Panc1 (cell line): ENCODE measurements at regions not wholly inside any gene's neighbourhood (a gene's known extent, or its start where the extent isn't known, plus 50 kb on each side); places are given as distances from the start of the nearest gene placed in this dataset.

ENCODE experiments used
- ATAC-seq: fragments of 200-7000 bp; cut with Tn5 transposase; 2 replicates; pipeline ENCODE4 v1.9.1; 2020; ENCODE audit warnings: mild to moderate bottlenecking, moderate library complexity
- BruUV-seq: library from RNA; stranded (reverse); fragments of 400-500 nt; replicated peaks from 2 replicates; lab custom pipeline; 2021; lab: Mats Ljungman, UMichigan
- CTCF ChIA-PET: fragments of 300-600 bp; sonication (Branson Sonifier 250); formaldehyde crosslinking; loops from one replicate; lab custom pipeline; 2022; ENCODE audit warnings: antibody characterized with exemption; lab: Charles Lee
- POLR2A ChIA-PET: fragments of 300-600 bp; sonication (Branson Sonifier 250); formaldehyde crosslinking; loops from one replicate; lab custom pipeline; 2022; ENCODE audit warnings: antibody characterized with exemption; lab: Charles Lee
- DNase-seq: peaks from one replicate; pipeline ENCODE4 v3.0.0-alpha.2; 2010; ENCODE audit warnings: low read depth, low spot score
- H3K27ac ChIP-seq: 2 replicates; pipeline ENCODE4 v1.5.1; 2011; ENCODE audit warnings: mild to moderate bottlenecking, low read length, inconsistent platforms
- H3K27me3 ChIP-seq: fragments of 200-500 bp; sonication (Bioruptor generic); 2 replicates; pipeline ENCODE4 v1.6.0; 2014; ENCODE audit warnings: low read length, inconsistent platforms; ENCODE audit not compliant: control insufficient read depth, insufficient read depth
- H3K36me3 ChIP-seq: fragments of 200-500 bp; sonication (Bioruptor generic); 2 replicates; pipeline ENCODE4 v1.5.1; 2014; ENCODE audit warnings: inconsistent platforms, mild to moderate bottlenecking, low read length, moderate library complexity; ENCODE audit not compliant: control insufficient read depth, insufficient read depth
- H3K4me1 ChIP-seq: 2 replicates; pipeline ENCODE4 v1.5.1; 2011; ENCODE audit warnings: inconsistent platforms, mild to moderate bottlenecking, low read length, moderate library complexity; ENCODE audit not compliant: control insufficient read depth, insufficient read depth
- H3K4me3 ChIP-seq, 2 experiments: 2 replicates each; pipeline ENCODE4 v1.5.1; 2011 to 2012; ENCODE audit warnings: low read depth in 2 of 2, low read length in 2 of 2, mild to moderate bottlenecking in 2 of 2, inconsistent platforms in 1 of 2, moderate library complexity in 1 of 2
- H3K9me3 ChIP-seq: fragments of 200-500 bp; sonication (Bioruptor generic); 2 replicates; pipeline ENCODE4 v1.5.1; 2014; ENCODE audit warnings: low read depth, mild to moderate bottlenecking, inconsistent platforms, low read length, moderate library complexity; ENCODE audit not compliant: control insufficient read depth, insufficient read depth
- POLR2AphosphoS5 ChIP-seq: IDR thresholded peaks from 2 replicates; pipeline ENCODE4 v1.6.1; 2012; ENCODE audit warnings: mild to moderate bottlenecking, low read depth, low read length, moderate library complexity
- SIN3A ChIP-seq: IDR thresholded peaks from 2 replicates; pipeline ENCODE4 v1.6.1; 2012; ENCODE audit warnings: low read depth, mild to moderate bottlenecking, low read length, moderate library complexity, borderline replicate concordance; ENCODE audit not compliant: insufficient read depth
- TCF7L2 ChIP-seq: IDR thresholded peaks from 2 replicates; pipeline ENCODE4 v1.6.1; 2011; ENCODE audit warnings: mild to moderate bottlenecking, low read depth, low read length, inconsistent platforms
- in situ Hi-C: cut with HindIII; loops from 2 replicates; pipeline ENCODE4 v1.10.0; 2016; ENCODE audit warnings: low sequenced_read_pairs, low pct_unique_long_range_greater_than_20kb
- intact Hi-C: fragments of 100-400 bp; cut with micrococcal nuclease; formaldehyde crosslinking; loops from one replicate; pipeline ENCODE4 v1.10.0; 2022; ENCODE audit not compliant: unreplicated experiment
- TF ChIP-seq, protein P1 (sequence below), 2 experiments: IDR thresholded peaks; 2 replicates each; pipeline ENCODE4 v1.6.1; 2011 to 2012; ENCODE audit warnings: low read depth in 2 of 2, control low read depth in 1 of 2, low read length in 1 of 2, mild to moderate bottlenecking in 1 of 2, moderate library complexity in 1 of 2; ENCODE audit not compliant: insufficient read depth in 1 of 2
- TF ChIP-seq, protein P2 (sequence below): fragments of 450-650 bp; IDR thresholded peaks from 2 replicates; pipeline ENCODE4 v1.5.1; 2017; ENCODE audit warnings: mild to moderate bottlenecking

DNA sequence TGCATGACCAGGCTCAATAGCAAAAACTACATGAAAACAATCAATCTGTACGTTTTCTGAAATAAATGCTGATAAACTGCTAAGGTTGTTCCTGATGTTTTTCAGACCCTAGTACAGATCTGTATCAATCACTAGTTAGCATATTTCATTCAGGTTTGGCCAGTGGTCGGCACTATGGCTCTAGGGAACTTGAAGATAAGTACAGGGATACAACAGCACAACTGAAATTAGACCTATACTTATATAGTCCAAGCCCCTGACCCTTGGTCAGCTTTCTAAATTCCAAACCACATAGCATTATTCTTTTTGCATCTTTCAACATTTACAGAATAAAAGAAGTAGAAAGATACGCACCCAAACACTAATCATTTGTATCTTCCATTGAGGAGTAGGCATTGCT lies 142.7 kb downstream of the PLPPR4 start:
- Histone ChIP-seq H3K27me3 (no peaks in the 10 kb centered on the region), H3K4me3 (no peak overlapping the region), H3K36me3 (no peaks in the 10 kb centered on the region), H3K9me3 (no peaks in the 10 kb centered on the region), H3K4me1 (no peaks in the 10 kb centered on the region), H3K27ac (no peak overlapping the region)
- no peak for DNase-seq
- no peak for TF ChIP-seq SIN3A
- TF ChIP-seq, protein P1, sequence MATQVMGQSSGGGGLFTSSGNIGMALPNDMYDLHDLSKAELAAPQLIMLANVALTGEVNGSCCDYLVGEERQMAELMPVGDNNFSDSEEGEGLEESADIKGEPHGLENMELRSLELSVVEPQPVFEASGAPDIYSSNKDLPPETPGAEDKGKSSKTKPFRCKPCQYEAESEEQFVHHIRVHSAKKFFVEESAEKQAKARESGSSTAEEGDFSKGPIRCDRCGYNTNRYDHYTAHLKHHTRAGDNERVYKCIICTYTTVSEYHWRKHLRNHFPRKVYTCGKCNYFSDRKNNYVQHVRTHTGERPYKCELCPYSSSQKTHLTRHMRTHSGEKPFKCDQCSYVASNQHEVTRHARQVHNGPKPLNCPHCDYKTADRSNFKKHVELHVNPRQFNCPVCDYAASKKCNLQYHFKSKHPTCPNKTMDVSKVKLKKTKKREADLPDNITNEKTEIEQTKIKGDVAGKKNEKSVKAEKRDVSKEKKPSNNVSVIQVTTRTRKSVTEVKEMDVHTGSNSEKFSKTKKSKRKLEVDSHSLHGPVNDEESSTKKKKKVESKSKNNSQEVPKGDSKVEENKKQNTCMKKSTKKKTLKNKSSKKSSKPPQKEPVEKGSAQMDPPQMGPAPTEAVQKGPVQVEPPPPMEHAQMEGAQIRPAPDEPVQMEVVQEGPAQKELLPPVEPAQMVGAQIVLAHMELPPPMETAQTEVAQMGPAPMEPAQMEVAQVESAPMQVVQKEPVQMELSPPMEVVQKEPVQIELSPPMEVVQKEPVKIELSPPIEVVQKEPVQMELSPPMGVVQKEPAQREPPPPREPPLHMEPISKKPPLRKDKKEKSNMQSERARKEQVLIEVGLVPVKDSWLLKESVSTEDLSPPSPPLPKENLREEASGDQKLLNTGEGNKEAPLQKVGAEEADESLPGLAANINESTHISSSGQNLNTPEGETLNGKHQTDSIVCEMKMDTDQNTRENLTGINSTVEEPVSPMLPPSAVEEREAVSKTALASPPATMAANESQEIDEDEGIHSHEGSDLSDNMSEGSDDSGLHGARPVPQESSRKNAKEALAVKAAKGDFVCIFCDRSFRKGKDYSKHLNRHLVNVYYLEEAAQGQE (IDR thresholded peaks at IDR 0.05; ENCODE audit: insufficient read depth in 1 of 2, low read depth in 2 of 2, low read length in 1 of 2) = no peak
- TF ChIP-seq POLR2AphosphoS5 = no peak
- TF ChIP-seq, protein P2, sequence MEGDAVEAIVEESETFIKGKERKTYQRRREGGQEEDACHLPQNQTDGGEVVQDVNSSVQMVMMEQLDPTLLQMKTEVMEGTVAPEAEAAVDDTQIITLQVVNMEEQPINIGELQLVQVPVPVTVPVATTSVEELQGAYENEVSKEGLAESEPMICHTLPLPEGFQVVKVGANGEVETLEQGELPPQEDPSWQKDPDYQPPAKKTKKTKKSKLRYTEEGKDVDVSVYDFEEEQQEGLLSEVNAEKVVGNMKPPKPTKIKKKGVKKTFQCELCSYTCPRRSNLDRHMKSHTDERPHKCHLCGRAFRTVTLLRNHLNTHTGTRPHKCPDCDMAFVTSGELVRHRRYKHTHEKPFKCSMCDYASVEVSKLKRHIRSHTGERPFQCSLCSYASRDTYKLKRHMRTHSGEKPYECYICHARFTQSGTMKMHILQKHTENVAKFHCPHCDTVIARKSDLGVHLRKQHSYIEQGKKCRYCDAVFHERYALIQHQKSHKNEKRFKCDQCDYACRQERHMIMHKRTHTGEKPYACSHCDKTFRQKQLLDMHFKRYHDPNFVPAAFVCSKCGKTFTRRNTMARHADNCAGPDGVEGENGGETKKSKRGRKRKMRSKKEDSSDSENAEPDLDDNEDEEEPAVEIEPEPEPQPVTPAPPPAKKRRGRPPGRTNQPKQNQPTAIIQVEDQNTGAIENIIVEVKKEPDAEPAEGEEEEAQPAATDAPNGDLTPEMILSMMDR = no peak
- TF ChIP-seq TCF7L2 = no peak
- in situ Hi-C loops (no loop called here), intact Hi-C loops (no loop called here)
- POLR2A ChIA-PET = no interaction called here
- CTCF ChIA-PET = no interaction called here
- no TSS peak for BruUV-seq
- no peak for ATAC-seq

DNA sequence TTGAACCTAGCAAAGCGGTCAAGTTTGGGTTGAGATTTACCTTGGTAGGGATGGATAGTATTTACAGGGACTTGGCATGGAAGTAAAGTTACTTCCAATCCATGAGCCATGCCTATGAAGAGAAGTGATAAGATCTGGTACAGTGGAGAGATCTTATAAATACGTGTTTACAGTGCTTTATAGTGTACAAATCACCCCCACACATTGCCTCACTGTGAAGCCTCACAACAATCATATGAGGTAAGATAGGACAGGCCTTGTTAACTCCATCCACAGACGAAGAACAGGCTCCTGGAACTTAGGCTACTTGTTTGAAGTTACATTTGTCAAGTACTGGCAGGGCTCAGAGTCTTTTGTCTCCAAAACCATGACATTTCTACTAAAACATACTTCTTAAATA lies 159.8 kb downstream of the PLPPR4 start:
- BruUV-seq = no TSS peak
- DNase-seq (no peak), ATAC-seq (no peak)
- TF ChIP-seq TCF7L2 (no peak), SIN3A (no peak), POLR2AphosphoS5 (no peak)
- TF ChIP-seq, protein P2 = no peak
- TF ChIP-seq, protein P1 (IDR thresholded peaks at IDR 0.05; ENCODE audit: insufficient read depth in 1 of 2, low read depth in 2 of 2, low read length in 1 of 2) = no peak
- Histone ChIP-seq H3K27me3 (no peaks in the 10 kb centered on the region), H3K36me3 (no peaks in the 10 kb centered on the region), H3K9me3 (no peaks in the 10 kb centered on the region), H3K4me3 (no peak overlapping the region), H3K27ac (no peak overlapping the region), H3K4me1 (no peaks in the 10 kb centered on the region)
- intact Hi-C loops (no loop called here), in situ Hi-C loops (no loop called here)
- POLR2A ChIA-PET = no interaction called here
- CTCF ChIA-PET = no interaction called here
